Forelimb muscle (tissue), 1 donor: ENCODE measurements at regions not wholly inside any gene's neighbourhood (a gene's known extent, or its start where the extent isn't known, plus 50 kb on each side); places are given as distances from the start of the nearest gene placed in this dataset.
"Not testable (repeated sequence)": the region's sequence is repeated elsewhere in the genome, so short reads cannot be mapped to it uniquely, and the experiment has no call there.

ENCODE experiments used
- DNase-seq: peaks from one replicate; pipeline ENCODE4 v3.0.0-alpha.2; 2013; ENCODE audit warnings: low read depth

DNA sequence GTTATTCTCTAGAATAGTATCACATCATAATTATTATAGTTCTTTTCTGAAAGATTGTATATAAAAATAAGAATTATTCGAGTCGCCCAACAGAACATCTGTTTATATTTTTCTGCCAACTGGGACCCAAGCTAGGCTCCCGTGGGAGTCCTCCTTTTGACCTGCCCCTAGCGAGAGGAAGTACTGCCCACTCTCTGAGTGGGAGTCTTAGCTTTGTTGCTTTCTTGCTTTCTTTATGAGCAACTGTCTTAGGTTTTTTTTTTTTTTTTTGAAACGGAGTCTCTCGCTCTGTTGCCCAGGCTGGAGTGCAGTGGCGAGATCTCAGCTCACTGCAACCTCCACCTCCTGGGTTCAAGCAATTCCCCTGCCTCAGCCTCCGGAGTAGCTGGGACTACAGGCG lies 202.0 kb upstream of the ZNF184 start:
- DNase-seq = no peak

DNA sequence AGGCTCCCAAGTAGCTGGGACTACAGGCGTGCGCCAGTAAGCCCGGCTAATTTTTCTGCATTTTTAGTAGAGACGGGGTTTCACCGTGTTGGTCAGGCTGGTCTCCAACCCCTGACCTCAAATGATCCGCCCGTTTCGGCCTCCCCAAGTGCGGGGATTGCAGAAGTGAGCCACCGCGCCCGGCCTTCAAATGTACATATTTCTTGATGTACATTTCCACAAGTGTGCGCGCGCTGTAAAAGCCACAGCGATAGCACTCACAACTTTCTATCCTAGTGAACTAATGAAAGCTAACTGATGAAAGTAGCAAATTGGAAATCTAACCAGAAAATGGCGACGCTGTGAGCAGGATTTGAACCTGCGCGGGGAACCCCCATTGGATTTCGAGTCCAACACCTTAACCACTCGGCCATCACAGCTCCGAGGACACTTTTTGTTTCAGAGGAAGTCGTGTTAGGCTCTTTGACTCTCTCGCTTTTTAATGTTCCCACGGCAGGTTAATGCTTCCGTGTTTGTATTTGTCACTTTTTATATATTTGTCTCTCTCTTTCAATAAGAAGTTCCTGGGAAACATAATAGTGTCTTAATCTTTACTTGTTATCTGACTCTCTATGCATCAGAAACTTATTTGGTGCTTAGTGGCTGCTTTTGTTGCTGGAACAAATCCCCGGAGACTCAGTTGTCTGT lies 199.4 kb upstream of the ZNF184 start:
- DNase-seq = no peak

DNA sequence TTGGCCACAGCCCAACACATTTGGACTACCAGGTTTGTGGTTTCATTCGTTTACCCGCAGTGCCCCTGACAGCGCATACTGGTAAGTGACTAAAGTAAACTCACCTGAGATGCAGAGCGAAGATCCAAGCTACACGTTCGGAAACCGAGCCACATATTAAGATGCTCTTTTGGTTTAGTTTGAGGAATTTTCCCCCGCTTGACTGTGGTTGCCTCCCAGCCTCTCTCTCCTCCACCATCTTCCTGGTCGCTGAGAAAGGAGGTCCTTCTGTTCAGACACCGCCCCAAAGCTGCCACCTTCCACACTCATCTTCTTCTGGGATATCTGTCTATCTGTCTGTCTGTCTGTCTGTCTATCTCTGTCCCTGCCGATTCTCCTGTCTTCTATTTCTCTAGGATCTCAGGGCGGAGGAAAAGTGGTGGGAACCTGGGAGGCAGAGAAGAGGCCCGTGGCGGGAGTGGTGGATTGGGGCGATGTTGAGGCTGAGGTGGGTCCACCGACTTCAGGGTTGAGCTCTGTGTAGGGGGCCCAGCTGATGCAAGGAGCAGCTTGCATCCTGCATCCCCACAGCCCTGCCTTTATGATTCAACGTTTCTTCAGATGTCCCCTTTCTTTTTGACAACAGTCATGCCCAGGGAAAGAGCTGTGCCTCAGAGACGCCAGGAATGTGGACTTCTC lies 196.9 kb upstream of the ZNF184 start:
- no peak for DNase-seq

DNA sequence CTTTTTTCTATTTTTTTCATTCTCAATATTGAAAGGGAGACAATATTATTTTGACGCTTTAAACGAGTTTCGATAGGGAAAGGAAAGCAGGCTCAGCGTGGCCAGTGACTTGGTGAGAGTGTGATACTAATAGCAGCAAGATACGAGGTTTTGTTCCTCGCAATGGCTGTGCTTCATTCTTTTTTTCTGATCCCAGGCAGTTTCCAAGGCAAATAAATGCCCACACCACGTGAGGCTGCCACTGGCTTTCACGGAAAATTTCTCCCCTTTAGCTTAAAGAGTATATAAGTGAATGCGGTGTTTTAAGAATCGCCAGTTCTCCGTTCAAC lies 196.4 kb upstream of the ZNF184 start:
- no peak for DNase-seq

DNA sequence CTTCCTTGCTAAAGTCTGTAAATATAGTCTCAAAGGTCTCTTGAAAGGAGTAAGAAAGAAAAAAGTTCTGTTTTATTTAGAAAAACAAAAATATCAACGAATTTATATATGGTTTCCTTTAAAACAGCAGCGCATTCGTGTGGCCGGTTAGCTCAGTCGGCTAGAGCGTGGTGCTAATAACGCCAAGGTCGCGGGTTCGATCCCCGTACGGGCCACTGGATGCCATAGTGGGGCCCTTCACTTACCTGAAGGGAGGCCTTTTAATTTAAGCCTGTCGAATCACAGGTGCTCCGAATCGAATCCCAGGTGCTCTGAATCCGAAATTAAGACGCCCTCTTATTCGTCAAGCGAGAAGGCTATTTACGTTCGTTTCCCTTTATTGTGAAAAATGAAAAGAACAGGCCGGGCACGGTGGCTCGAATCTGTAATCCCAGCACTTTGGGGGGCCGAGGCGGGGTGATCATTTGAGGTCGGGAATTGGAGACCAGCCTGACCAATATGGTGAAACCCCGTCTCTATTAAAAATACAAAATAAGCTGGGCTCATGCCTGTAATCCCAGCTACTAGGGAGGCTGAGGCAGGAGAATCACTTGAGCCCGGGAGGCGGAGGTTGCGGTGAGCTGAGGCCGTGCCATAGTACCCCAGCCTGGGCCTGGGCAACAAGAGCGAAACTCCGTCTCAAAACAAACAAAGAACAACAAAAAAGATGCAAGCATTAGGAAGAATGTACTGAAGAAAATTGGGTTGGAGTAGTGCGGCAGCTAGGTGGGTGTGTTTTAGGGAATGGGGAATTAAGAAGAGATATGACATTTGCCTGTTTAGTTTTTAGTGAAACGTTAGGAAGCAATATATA lies 195.8 kb upstream of the ZNF184 start:
- DNase-seq = no peak

DNA sequence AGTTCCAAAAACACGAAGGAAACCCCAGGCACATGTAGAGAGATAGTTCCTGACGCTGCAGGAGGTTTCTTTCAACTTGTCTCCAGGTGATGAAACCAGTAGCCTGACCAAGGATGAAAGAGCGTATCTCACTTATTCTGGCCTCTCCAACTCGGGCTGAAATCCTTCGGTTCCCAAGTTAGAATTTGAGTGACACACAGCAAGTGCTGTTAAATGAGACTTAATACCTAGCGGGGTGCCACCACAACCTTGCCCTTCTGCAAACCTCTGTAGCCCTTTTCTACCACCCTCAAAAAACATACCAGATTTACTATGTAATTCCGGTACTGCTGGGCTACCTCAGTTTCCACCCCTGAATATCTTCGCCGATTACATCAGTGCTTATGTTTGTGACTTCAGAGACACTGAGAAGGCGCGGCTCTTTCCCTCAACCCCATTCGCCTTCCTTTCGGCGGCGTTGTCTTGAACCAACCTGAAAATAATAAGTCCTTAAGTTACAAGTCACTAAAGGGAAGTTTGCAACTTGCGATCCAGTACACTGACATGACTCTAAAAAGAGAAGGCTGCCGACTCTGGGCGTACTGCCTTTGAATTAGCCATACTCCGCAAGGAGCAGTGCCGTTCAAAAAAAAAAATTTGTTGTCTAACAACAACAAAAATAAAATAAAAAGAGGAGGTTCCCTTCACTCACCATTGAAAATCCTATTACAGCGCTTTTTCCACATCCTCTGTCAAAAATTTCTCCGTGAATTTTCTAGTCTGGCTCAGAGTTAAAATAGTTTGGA lies 194.9 kb upstream of the ZNF184 start:
- DNase-seq = no peak

DNA sequence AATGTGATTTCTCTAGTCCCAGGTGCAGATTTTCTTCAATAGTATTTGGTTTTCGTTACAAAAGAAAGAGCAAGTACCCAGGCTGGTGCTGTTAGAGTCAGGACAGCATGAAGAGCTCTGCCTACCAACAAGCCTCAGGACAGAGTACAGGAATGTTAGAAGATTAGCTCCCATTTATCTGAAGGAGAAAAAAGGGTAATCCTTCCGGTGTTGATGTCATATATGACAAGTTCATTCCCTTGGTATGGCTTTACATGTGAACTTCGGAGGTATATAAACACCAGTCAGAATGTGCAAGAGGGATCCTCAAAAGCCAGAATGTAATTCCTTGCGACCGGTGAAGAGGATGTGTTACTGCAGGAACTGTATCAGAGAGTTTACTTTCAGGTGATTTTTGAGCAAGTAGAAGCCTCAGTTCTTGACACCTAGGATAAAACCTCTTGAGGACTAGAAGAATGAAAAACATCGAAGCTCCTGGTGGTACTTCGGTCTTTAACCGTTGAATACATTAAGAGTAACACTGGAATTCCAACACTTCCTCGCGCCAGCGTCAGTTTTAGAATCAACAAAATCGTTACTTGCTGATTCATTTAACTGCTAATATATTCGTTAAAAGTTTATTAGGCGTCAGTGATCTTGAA lies 194.2 kb upstream of the ZNF184 start:
- no peak for DNase-seq

DNA sequence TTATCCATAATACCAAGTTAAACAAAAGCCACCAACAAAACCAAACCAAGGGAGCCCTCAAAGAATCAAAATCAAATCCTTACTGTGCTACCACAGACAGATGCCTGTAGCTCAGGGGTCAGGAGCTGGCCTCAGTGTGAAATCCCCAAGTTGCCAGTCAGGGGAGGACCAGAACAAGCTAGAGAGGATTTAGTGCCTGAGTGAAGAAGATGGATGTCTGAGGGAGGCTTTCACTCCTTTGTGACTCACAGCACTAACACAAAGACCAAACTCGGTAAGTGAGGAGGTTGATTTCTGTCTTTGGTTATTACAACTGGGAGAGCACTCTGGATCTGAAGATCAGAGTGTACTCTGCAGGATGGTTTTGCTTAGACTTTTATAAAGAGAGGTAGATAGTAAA lies 189.9 kb upstream of the ZNF184 start:
- no peak for DNase-seq

DNA sequence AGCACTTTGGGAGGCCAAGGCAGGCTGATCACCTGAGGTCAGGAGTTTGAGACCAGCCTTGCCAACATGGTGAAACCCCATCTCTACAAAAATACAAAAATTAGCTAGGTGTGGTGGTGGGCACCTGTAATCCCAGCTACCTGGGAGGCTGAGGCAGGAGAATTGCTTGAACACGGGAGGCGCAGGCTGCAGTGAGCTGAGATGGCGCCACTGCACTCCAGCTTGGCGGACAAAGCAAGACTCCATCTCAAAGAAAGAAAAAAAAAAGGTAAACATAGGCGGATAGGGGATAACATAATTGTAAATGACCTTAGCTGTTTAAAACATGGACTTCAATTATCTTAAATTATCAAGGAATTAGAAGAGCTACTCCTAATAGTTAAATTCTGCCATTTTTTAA lies 189.3 kb upstream of the ZNF184 start:
- not testable (repeated sequence) for DNase-seq

DNA sequence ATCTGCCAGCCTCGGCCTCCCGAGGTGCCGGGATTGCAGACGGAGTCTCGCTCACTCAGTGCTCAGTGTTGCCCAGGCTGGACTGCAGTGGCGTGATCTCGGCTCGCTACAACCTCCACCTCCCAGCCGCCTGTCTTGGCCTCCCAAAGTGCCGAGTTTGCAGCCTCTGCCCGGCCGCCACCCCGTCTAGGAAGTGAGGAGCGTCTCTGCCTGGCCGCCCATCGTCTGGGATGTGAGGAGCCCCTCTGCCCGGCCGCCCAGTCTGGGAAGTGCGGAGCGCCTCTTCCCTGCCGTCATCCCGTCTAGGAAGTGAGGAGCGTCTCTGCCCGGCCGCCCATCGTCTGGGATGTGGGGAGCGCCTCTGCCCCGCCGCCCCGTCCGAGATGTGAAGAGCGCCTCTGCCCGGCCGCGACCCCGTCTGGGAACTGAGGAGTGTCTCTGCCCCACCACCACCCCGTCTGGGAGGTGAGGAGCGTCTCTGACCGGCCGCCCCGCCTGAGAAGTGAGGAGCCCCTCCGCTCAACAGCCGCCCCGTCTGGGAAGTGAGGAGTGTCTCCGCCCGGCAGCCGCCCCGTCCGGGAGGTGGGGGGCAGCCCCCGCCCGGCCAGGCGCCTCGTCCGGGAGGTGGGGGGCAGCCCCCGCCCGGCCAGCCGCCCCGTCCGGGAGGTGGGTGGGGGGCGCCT lies 180.4 kb upstream of the ZNF184 start:
- DNase-seq = not testable (repeated sequence)

DNA sequence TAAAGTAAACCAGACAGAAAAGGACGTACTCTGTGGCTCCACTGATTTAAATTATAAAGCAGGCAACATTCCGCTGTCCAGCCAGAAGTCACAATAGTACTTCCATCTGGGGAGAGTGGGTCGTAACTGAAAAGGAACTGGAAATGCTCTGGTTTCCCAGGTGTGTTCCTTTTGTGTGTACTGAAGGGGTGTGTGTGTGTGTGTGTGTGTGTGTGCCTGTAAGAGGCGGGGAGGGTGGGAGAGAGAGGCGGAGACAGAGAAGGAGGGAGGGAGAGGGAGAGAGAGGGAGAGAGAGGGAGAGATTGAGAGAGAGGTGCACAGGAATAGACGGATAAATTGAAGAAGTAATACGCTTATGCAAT lies 178.4 kb upstream of the ZNF184 start:
- DNase-seq = no peak

DNA sequence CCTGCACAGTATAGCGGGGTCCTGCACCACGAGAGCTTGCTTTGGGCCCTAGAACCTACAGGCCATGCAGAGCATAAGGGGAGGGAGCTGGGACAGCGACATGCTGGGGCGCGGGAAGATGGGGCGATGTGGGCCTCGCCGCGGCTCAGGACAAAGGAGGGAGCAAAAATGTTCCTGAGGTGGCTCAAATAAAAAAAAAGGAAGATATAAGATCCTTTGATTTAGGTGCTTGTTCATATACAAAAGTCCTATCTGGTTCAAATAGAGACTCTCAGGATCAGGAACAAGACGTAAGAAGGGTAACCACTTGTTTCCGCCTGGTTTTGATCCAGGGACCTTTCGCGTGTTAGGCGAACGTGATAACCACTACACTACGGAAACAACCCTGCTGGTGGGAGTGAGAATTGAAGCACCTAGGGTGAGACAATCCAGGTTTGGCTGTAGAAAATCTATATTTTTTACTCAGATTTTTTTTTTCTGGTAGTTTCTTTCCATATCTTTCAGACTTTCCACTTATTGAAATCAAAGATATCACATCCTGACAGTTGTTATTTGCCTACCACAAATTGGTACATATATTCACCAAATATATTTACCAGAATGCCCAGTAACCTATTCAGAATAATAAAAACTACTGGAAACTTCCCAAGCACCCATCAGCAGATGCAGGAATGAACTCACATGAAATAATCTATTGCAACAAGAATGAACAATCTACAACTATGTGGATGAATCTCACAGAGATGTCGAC lies 177.9 kb upstream of the ZNF184 start:
- DNase-seq = no peak

DNA sequence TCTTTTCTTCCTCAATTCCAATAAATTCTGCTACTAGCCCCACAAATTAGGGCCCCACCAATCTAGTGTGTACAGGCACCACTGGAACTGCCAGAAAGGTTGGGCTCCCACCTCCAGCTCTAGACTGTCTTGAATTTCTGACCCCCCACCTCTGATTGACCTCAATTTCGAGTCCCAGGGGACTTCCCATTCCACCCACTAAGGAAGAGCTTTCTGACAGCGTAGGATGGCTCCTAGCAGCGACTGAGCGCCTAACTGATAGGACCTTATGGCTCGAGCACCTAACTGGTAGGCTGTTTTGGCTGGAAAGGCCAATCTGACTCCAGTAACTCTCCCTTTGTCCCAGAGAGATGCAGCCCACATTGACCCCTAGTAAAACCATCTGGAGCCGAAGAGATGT lies 171.6 kb upstream of the ZNF184 start:
- no peak for DNase-seq

DNA sequence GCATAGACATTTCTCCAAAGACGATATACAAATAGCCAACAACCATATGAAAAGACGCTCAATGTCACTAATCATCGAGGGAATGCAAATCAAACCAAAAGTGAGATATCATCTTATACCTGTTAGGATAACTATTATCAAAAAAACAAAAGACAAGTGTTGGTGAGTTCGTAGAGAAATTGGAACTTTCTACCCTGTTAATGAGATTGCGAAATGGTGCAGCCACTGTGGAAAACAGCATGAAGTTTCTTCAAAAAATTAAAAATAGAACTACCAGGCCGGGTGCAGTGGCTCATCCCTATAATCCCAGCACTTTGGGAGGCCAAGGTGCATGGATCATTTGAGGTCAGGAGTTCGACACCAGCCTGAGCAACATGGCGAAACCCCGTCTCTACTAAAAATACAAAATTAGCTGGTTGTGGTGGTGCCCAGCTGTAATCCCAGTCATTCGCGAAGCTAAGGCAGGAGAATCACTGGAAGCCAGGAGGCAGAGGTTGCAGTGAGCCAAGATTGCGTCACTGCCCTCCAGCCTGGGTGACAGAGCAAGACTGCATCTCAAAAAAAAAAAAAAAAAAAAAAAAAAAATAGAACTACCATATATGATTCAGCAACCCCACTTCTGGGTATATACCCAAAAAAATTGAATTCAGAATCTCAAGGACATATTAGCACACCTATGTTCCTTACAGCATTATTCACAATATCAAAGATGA lies 170.0 kb upstream of the ZNF184 start:
- no peak for DNase-seq

DNA sequence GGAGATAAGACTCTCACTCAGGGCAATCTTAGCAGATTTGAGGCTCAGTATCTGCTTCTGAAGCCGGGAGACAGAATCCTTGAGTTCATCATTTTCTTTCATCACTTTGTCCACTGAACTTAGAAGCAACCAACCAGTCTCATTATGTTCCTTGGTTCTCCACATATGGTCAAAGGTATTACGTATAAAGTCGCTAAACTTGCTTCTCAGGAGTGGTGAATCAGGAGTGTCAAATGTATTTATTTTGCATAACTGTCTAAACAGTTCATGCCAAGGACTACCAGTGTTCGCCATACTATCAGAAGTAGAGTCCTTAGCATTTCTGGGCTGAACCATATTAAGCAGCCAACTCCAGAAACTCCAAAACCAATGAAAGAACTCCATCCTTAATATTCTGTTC lies 163.0 kb upstream of the ZNF184 start:
- not testable (repeated sequence) for DNase-seq

DNA sequence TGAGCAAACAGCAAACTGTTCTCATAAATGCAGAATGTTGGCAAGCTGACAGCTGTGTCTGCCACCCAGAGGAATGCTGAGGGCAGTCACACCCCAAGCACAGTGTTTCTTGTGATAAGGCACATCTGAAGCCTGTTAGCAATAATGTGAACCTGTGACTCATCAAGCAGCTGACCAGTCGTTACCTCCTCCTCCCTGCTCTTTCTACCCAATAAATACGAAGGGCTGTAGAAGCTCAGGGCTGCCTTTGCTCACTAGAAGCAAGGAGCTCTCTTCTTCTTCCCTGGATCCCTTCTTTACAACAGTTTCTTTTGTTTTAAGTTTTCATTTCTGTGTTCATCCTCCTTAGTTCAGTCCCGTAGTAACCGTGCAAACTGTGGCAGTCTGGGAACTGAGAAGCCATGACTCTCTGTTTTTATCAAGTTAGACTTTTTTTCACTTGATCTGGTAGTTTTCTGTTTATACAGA lies 160.3 kb upstream of the ZNF184 start:
- DNase-seq = not testable (repeated sequence)

DNA sequence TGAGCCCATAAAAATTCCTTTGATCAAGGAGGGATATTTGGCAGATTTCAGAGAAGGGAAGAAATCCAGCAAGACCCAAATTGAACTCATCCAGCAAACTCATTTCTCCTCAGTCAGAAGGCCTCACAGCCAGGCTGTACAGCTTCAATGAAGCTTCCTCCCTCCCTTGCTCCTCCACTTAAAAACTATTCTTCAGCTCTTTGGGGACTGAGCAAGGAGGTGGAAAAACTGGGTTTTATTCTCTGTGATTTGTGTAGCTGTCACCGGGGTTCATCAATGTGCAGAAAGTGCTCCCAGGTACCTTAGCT lies 158.7 kb upstream of the ZNF184 start:
- DNase-seq = no peak

DNA sequence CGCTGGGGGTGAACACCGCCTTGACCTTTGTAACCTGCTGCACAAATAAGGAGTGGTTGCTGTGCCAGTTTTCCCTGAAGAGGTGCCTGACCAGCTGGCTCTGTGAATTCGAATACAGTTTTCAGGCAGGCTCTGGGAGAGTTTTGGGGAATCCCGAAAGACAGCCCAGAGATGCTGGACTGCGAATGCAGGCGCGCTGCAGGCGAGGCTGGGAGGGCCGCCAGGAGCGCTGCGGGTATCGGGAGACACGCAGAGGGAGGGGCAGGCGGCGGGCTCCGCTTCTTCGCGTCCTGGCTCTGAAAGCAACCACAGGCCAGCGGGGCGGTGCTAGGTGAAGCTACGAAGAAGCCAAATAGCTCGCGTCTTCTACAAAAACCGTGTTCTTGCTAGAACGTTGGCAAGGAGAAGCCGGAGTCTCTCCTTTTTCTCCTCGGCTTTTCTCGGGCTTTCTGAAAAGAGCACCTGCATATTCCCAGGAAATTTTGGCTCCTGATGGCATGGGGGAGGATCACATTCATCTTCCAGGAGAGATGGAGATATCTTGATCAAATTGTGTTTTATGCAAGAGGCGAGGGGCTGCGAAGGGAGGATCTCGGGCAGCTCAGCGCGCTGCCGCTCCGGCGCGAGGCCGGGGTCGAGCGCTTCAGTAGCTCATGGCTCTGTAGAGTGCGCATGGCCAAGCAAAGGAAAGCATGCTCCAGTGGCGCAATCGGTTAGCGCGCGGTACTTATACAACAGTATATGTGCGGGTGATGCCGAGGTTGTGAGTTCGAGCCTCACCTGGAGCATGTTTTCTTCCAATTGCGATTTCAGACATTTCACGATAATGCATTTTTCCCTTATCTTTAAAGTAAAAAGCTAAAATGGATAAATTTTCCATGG lies 158.1 kb upstream of the ZNF184 start:
- no peak for DNase-seq
